GM12865 (cell line): ENCODE measurements at regions not wholly inside any gene's neighbourhood (a gene's known extent, or its start where the extent isn't known, plus 50 kb on each side); places are given as distances from the start of the nearest gene placed in this dataset.

Experiments used
- DNase-seq: peaks from one replicate; pipeline ENCODE4 v3.0.0; 2010; ENCODE audit warnings: low read depth
- H3K4me3 ChIP-seq: 2 replicates; pipeline ENCODE4 v1.5.1; 2011; ENCODE audit warnings: mild to moderate bottlenecking, low read depth, low read length, control low read depth
- TF ChIP-seq, protein P1 (sequence below): IDR thresholded peaks from 2 replicates; pipeline ENCODE4 v1.5.1; 2011; ENCODE audit warnings: low read length, control low read depth, low read depth, inconsistent platforms; ENCODE audit not compliant: insufficient read depth; ENCODE audit errors: missing control alignments

DNA sequence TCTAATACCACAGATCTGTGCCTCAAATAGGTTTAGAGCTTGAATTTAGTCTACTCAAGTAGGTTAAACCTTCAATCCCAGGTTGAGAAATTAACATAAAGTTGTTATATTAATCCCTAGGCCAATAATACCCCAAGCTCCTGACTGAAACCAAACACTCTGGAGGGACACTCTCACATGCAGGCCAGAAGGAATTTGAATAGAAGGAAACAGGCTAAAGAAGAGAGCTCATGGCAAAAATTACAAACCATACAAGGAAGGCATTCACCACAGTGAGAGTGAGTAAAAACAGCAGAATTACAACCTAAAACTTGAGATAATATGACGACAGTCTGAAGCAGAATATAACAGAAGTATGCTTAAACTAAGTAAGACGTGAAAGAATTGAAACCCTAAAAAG, 76.1 kb upstream of the PDK4 start:
- no peak for DNase-seq
- TF ChIP-seq, protein P1, sequence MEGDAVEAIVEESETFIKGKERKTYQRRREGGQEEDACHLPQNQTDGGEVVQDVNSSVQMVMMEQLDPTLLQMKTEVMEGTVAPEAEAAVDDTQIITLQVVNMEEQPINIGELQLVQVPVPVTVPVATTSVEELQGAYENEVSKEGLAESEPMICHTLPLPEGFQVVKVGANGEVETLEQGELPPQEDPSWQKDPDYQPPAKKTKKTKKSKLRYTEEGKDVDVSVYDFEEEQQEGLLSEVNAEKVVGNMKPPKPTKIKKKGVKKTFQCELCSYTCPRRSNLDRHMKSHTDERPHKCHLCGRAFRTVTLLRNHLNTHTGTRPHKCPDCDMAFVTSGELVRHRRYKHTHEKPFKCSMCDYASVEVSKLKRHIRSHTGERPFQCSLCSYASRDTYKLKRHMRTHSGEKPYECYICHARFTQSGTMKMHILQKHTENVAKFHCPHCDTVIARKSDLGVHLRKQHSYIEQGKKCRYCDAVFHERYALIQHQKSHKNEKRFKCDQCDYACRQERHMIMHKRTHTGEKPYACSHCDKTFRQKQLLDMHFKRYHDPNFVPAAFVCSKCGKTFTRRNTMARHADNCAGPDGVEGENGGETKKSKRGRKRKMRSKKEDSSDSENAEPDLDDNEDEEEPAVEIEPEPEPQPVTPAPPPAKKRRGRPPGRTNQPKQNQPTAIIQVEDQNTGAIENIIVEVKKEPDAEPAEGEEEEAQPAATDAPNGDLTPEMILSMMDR = no peak
- H3K4me3 ChIP-seq = no peak overlapping the region

DNA sequence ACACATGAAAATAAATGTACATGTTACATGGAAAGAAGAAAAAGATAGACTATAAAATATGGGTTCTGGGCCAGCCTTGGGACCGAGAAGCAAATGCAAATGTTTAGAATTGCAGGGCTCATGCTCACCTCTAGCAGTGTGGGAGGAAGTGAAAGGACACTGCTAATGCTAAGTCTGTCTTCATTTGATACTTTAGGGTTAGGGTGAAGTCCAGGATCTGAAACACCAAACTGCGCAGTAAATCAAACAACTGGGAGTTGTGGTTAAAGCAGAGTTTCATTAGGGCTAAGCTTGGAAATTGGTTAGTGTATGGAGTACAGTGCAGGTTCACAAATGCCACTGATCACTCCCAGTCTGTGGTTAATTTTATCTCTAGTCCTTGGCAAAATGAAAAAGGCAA, 73.2 kb upstream of the PDK4 start:
- H3K4me3 ChIP-seq = no peak overlapping the region
- no peak for DNase-seq
- TF ChIP-seq, protein P1 = no peak

DNA sequence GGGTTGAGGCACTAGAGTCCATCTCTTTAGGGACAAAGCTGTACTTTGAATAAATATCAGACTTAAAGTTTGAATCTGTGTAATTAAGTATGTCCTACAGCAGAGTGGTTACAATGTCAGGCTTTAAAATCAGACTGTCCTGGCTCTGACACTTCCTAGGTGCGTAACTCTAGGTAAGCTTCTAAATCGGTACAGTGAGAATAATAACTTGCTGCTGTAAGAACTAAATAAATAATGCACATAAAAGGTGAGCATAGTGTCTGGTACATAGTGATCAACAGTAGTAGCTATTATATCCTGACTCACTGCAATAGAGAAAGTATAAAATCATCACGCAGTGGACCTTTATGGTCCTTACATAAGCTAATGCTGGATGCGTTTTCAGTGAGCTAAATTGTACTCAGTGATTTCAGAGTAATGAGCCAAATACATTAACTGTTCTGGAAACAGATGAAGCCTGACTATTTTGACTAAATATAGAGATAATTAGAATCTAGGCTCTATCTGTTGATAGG, 72.2 kb upstream of the PDK4 start:
- TF ChIP-seq, protein P1 = no peak
- no peak overlapping the region for H3K4me3 ChIP-seq
- DNase-seq = no peak

DNA sequence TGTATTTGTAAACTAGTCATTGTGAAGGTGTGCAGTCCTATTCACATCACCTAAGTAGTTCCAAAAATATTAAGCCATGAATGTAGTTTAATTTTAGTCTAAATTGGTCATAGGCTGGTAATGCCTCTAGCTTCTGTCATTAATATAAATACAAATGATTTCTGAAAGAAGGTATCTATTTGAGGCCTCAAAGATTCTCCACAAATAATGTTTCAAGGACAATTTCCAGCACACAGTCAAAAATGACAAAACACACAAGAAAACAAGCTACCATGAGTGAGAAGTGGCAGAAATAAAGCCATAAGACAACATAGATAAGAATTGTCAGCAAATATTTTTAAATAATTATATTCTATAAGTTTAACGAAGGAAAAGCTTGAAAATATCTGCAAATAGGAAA, 66.7 kb upstream of the PDK4 start:
- DNase-seq = no peak
- H3K4me3 ChIP-seq = no peak overlapping the region
- TF ChIP-seq, protein P1 = no peak

DNA sequence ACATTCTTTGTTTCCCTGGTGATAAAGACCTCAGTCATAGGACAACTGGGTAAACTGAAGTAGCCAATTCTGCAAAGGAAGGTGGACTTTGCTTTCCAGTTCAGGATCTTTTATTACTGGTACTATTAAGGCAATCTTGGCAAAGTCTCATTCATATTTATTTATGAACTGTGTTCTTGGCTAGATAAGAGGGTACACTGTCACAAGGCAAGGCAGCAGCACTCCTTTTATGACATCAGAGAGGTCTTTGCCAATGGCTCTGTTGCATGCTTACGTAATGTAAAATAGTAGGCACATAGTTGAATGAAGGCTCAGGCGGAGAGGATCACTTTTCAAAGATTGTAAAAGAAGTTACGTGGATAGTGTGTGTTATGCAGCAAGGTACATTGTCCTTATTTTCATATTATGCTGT, 63.7 kb upstream of the PDK4 start:
- H3K4me3 ChIP-seq = no peak overlapping the region
- TF ChIP-seq, protein P1 = no peak
- no peak for DNase-seq

DNA sequence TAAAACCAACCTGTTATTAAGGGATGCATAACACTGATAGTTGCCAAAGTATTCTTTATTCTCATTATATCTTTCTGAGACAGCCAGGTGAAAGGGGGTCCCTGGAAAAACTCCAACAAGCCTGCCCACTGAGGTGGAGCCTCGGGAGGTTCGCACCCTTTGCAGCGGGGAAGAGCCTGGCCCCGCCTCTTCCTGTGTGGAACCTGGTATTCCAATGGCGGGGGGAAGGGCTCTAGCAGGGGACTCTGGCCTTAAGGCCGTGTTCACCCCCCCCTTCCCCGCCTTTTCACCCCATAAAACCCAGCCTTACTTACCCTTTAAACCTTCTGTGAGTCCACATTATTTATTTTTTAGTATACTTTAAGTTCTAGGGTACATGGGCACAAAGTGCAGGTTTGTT, 62.4 kb upstream of the PDK4 start:
- DNase-seq = no peak
- TF ChIP-seq, protein P1 = no peak
- no peak overlapping the region for H3K4me3 ChIP-seq

DNA sequence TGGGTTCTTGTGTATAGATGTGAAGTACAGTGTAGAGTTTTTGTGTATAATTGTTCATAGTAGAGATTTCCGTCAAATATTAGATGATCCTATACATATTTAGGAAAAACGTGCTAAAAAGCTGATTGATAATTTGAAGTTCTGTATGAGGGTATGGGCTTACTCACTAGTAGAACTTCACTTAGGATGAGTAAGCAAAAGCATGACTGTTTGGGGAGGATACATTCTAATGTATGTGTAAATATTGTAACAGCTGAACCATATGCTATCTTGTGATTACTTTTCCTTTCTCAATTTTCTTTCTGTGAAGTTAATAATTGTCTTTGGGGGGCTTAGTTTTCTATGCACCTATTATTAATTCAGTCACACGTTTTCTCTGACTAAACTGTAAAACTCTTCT, 53.2 kb upstream of the PDK4 start:
- TF ChIP-seq, protein P1 = no peak
- no peak for DNase-seq
- H3K4me3 ChIP-seq = no peak overlapping the region
